Stimulated activated effector memory CD8-positive, alpha-beta T cell treated with anti-CD3 and anti-CD28 coated beads, Interleukin-12 subunit alpha, Interleukin-12 subunit beta, amount 100 ng/mL, for 72 hours (primary cell): ENCODE measurements at regions not wholly inside any gene's neighbourhood (a gene's known extent, or its start where the extent isn't known, plus 50 kb on each side); places are given as distances from the start of the nearest gene placed in this dataset.

Experiments
- ATAC-seq: fragments of 150-1000 bp; cut with Tn5 transposase; 2 replicates; pipeline ENCODE4 v1.10.0; 2021
- DNase-seq, 2 donors: peaks; one replicate each; pipeline ENCODE4 v3.0.0; 2021 to 2022; ENCODE audit warnings: low spot score in 2 of 2
- H3K27ac Mint-ChIP-seq: one replicate; pipeline ENCODE4 v1.8.0; 2022; ENCODE audit warnings: mild to moderate bottlenecking, mixed read lengths
- H3K36me3 Mint-ChIP-seq: one replicate; pipeline ENCODE4 v1.8.0; 2022; ENCODE audit warnings: mild to moderate bottlenecking, mixed read lengths
- H3K4me1 Mint-ChIP-seq: one replicate; pipeline ENCODE4 v1.8.0; 2022; ENCODE audit warnings: mixed read lengths
- H3K4me3 Mint-ChIP-seq: one replicate; pipeline ENCODE4 v1.8.0; 2022; ENCODE audit warnings: mild to moderate bottlenecking, mixed read lengths
- H3K9me3 Mint-ChIP-seq: one replicate; pipeline ENCODE4 v1.8.0; 2022; ENCODE audit warnings: mixed read lengths

GRCh38 chr15:35751413-35752133, 205.6 kb upstream of the DPH6 start:
- H3K4me1 Mint-ChIP-seq: no peaks in the 10 kb centered on the region
- DNase-seq (peak; percentile 4 to 67), ATAC-seq (no peak)
- H3K4me3 Mint-ChIP-seq: no peak overlapping the region
- H3K27ac Mint-ChIP-seq: no peak overlapping the region
- H3K9me3 Mint-ChIP-seq: no peaks in the 10 kb centered on the region
- no peaks in the 10 kb centered on the region for H3K36me3 Mint-ChIP-seq

- no peaks in the 10 kb centered on the region for H3K9me3 Mint-ChIP-seq
- DNase-seq: no peak
- H3K4me1 Mint-ChIP-seq: no peaks in the 10 kb centered on the region
- no peak for ATAC-seq
- H3K36me3 Mint-ChIP-seq: no peaks in the 10 kb centered on the region
- H3K4me3 Mint-ChIP-seq: no peak overlapping the region
- no peak overlapping the region for H3K27ac Mint-ChIP-seq
Measured at GRCh38 chr15:35752134-35752466, 206.1 kb upstream of the DPH6 start.

DNA sequence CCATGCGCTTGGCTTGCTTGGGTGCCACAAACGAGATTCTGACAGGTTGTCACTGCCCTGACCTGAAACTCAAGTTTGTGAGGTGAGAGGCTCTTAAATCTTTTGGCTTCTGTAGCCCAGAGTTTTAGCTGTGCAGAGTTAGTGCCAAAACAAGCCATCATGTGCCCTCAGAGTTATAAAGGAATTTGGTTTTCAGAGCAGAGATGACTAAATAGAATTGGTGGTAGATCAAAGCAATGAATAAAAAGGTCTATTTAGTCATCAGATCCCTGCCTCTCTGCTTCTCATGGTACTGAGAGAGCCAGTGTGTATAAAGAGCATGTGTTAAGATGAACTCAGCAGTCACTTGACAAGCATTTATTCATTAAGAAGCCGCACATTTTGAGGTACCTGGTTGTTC, 207.5 kb upstream of the DPH6 start:
- ATAC-seq (no peak), DNase-seq (no peak)
- Mint-ChIP-seq H3K27ac (no peak overlapping the region), H3K9me3 (no peaks in the 10 kb centered on the region), H3K4me1 (no peaks in the 10 kb centered on the region), H3K4me3 (no peak overlapping the region), H3K36me3 (no peaks in the 10 kb centered on the region)

- Mint-ChIP-seq H3K36me3 (no peaks in the 10 kb centered on the region), H3K27ac (no peak overlapping the region), H3K4me1 (no peaks in the 10 kb centered on the region), H3K9me3 (no peaks in the 10 kb centered on the region), H3K4me3 (no peak overlapping the region)
- ATAC-seq (no peak), DNase-seq (no peak)
Measured at GRCh38 chr15:35755237-35755802, 209.4 kb upstream of the DPH6 start.

DNA sequence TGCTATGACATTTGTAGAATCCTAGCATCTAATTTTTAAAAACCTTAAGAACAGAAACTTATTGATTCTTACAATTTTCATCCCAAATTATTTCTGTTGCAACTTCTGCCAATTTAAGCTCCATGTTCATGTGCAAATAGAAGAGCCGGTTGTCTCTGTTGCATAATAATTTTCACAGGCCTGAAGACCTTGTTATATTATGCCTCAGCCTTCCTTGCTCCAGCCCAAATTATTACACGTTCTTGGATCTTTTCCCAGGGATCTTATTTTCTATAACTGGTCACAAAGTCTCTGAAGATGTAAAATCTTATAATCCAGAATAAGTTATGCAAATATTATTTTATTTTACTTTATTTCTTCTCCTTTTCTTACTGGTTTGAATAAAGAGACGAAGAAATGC, 210.7 kb upstream of the DPH6 start:
- ATAC-seq (no peak), DNase-seq (no peak)
- Mint-ChIP-seq H3K27ac (no peak overlapping the region), H3K36me3 (no peaks in the 10 kb centered on the region), H3K4me1 (no peaks in the 10 kb centered on the region), H3K4me3 (no peak overlapping the region), H3K9me3 (no peaks in the 10 kb centered on the region)

GRCh38 chr15:35757361-35757760, 211.4 kb upstream of the DPH6 start:
- H3K36me3 Mint-ChIP-seq: no peaks in the 10 kb centered on the region
- no peaks in the 10 kb centered on the region for H3K9me3 Mint-ChIP-seq

DNA sequence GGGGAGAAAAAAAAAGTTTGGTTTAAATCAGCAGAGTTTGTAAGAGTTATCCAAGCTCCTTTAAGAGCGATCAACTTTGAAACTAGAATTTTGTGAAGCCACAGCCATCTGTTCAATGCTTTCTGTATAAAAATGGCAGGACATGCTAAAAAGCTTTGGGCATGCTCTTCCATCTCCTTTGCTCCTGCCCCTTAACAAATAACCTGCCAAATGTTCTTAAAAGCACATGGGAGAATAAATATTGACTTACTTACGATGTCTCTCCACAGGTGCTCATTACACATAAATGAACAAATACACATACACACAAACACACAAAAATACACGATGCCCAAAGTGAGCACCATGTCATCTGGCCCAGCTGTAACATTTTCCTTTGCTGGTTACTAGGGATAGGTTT, 211.8 kb upstream of the DPH6 start:
- Mint-ChIP-seq H3K9me3 (no peaks in the 10 kb centered on the region), H3K4me1 (no peaks in the 10 kb centered on the region), H3K27ac (no peak overlapping the region), H3K36me3 (no peaks in the 10 kb centered on the region), H3K4me3 (no peak overlapping the region)
- ATAC-seq (no peak), DNase-seq (no peak)

More at GRCh38 chr15:35757361-35757760, 211.4 kb upstream of the DPH6 start:
- ATAC-seq (no peak), DNase-seq (no peak)
- no peak overlapping the region for H3K27ac Mint-ChIP-seq
- H3K4me1 Mint-ChIP-seq: no peaks in the 10 kb centered on the region
- no peak overlapping the region for H3K4me3 Mint-ChIP-seq

DNA sequence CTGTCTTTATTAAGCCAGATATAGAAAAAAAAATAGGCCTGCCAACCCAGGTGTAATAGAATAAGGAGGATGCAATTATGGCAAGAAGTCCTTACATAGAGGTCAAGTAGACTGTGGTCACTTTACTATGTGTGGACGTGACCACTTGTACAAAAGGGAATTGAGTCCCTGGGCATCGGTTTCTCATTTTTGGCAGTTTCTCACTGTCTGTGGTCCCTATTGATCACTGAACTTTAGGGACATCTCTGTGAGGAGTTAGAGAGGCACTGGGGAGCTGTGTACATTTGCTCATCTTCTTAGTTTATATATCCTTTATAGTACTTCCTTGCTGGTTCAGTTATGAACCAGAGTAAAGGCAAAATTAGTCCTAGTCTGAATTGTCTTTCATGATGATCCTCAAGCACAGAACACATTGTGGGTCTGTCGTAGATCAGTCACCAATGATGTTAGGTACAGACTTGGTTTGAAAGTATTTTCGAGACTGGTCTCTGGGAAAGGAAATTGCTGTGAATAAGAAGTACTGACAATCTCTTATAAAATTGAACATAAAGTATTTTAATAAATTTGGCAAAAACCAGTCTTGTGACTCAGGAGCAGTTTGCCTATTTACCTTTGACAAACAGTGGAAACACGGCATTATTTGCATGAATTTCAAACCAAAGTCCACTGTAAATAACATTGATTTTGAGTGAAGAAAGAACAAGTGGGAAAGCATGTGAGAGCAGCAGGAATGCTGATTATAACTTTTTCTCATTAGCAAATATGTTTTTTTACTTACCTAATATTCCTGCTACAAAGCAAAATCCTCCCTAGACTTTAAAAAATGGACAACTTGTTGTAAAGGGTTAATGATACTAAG, 218.9 kb upstream of the DPH6 start:
- no peak for ATAC-seq
- Mint-ChIP-seq H3K9me3 (no peaks in the 10 kb centered on the region), H3K36me3 (no peaks in the 10 kb centered on the region), H3K27ac (no peak overlapping the region), H3K4me3 (no peak overlapping the region), H3K4me1 (no peaks in the 10 kb centered on the region)
- DNase-seq: no peak

GRCh38 chr15:35768949-35769348, 223.0 kb upstream of the DPH6 start:
- no peaks in the 10 kb centered on the region for H3K4me1 Mint-ChIP-seq
- H3K9me3 Mint-ChIP-seq: no peaks in the 10 kb centered on the region
- no peak overlapping the region for H3K27ac Mint-ChIP-seq
- no peaks in the 10 kb centered on the region for H3K36me3 Mint-ChIP-seq
- ATAC-seq (no peak), DNase-seq (no peak)
- no peak overlapping the region for H3K4me3 Mint-ChIP-seq

GRCh38 chr15:35769656-35770055, 223.7 kb upstream of the DPH6 start:
- DNase-seq: no peak
- H3K27ac Mint-ChIP-seq: no peak overlapping the region
- no peak for ATAC-seq
- H3K36me3 Mint-ChIP-seq: no peaks in the 10 kb centered on the region
- H3K9me3 Mint-ChIP-seq: no peaks in the 10 kb centered on the region
- no peak overlapping the region for H3K4me3 Mint-ChIP-seq
- no peaks in the 10 kb centered on the region for H3K4me1 Mint-ChIP-seq

- no peaks in the 10 kb centered on the region for H3K36me3 Mint-ChIP-seq
- H3K4me3 Mint-ChIP-seq: no peak overlapping the region
- H3K27ac Mint-ChIP-seq: no peak overlapping the region
- DNase-seq (no peak), ATAC-seq (no peak)
- H3K4me1 Mint-ChIP-seq: no peaks in the 10 kb centered on the region
- H3K9me3 Mint-ChIP-seq: peaks cover 3% of the 10 kb centered on the region
Measured at GRCh38 chr15:35771746-35772442, 225.9 kb upstream of the DPH6 start.

DNA sequence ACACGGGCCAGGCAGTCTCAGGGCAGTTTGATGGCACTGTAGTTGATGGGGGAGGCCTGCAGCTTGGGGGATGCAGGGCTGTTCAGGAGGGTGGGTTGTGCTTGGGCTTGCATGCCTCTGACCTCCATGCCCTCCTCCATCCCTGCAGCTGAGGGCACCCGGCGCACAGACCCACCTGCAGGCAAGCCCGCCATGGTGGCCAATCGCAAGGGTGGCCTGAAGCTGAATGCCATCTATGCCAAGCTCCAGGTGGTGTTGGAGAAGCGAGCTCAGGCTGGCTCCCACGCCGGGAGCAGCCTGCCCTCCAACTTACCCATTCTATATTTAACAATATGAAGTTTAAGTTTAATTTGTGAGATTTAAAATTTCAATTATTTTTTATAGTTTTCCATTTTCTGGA, 228.7 kb upstream of the DPH6 start:
- H3K9me3 Mint-ChIP-seq: peaks cover 3% of the 10 kb centered on the region

DNA sequence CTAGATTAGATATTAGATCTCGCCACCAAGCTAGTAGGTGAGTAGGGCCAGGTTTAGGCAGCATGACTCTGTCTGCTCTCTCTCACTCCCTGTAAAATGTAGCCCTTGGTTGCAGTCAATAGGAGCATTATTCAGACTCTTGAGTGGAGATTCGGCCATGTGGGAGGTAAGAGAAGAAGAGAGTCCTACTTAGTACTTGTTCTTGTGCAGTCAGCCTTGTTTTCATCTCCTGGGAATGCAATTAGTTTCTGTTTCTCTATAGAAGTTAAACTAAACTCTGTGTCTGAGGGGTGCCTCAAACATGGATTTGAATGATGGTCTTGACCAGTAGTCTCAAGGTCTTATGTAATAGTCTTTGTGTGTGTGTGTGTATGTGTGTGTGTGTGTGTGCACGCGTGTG, 229.5 kb upstream of the DPH6 start:
- Mint-ChIP-seq H3K36me3 (no peaks in the 10 kb centered on the region), H3K9me3 (peaks cover 3% of the 10 kb centered on the region), H3K4me1 (no peaks in the 10 kb centered on the region)

More for the DNA sequence above, 228.7 kb upstream of the DPH6 start:
- Mint-ChIP-seq H3K4me1 (no peaks in the 10 kb centered on the region), H3K36me3 (no peaks in the 10 kb centered on the region), H3K4me3 (no peak overlapping the region), H3K27ac (no peak overlapping the region)
- DNase-seq: no peak
- ATAC-seq: no peak

GRCh38 chr15:35777061-35777460, 231.1 kb upstream of the DPH6 start:
- Mint-ChIP-seq H3K27ac (no peak overlapping the region), H3K4me3 (no peak overlapping the region), H3K9me3 (peaks cover 3% of the 10 kb centered on the region), H3K36me3 (no peaks in the 10 kb centered on the region), H3K4me1 (no peaks in the 10 kb centered on the region)
- DNase-seq (no peak), ATAC-seq (no peak)

More for the DNA sequence above, 229.5 kb upstream of the DPH6 start:
- ATAC-seq (no peak), DNase-seq (no peak)
- Mint-ChIP-seq H3K27ac (no peak overlapping the region), H3K4me3 (no peak overlapping the region)

DNA sequence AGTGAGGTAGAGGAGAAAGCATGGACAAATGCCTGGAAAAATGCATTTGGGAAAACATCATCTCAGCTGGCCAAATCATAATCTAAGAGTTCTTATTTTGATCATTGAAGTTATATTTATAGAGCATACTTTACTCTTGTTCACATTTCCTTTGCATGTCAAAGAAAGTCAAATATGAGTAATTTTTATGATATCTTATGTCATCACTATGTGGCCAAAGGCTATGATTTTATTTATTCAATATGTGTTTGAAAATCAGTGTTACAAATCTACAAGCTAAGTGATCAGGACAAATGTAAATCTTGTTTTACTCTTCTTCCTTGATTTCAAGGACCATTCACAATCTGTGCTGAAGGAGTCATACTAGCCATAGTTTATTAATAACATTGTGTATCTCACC, 237.2 kb upstream of the DPH6 start:
- no peak overlapping the region for H3K27ac Mint-ChIP-seq
- no peaks in the 10 kb centered on the region for H3K9me3 Mint-ChIP-seq
- ATAC-seq (no peak), DNase-seq (no peak)
- H3K36me3 Mint-ChIP-seq: no peaks in the 10 kb centered on the region
- H3K4me3 Mint-ChIP-seq: no peak overlapping the region
- no peaks in the 10 kb centered on the region for H3K4me1 Mint-ChIP-seq
